Stomach (tissue), 8 donors: ENCODE measurements at regions not wholly inside any gene's neighbourhood (a gene's known extent, or its start where the extent isn't known, plus 50 kb on each side); places are given as distances from the start of the nearest gene placed in this dataset.

ENCODE experiments used
- DNase-seq, 2 donors: peaks; one replicate each; pipeline versions ENCODE4 v3.0.0 to v3.0.0-alpha.2; 2013 to 2019
- H3K27ac ChIP-seq, 5 donors: fragments of 200-600 bp in 4 of 5; sonication (generic) in 4 of 5; one replicate each; pipeline ENCODE4 v1.5.1; 2013 to 2019; ENCODE audit warnings: mild to moderate bottlenecking in 1 of 5, moderate library complexity in 1 of 5
- H3K27me3 ChIP-seq, 3 donors: fragments of 200-600 bp; sonication (generic); one replicate each; pipeline ENCODE4 v1.5.1; 2017 to 2019; ENCODE audit warnings: mixed run types in 1 of 3
- H3K36me3 ChIP-seq, 4 donors: fragments of 200-600 bp; sonication (generic); 1 replicate in 3 of 4; 2 replicates in 1 of 4; pipeline ENCODE4 v1.5.1; 2016 to 2019
- H3K4me1 ChIP-seq, 4 donors: fragments of 200-600 bp; sonication (generic); one replicate each; pipeline ENCODE4 v1.5.1; 2016 to 2019
- H3K4me3 ChIP-seq, 4 donors: fragments of 200-600 bp; sonication (generic) in 3 of 4; one replicate each; pipeline ENCODE4 v1.5.1; 2016 to 2019; ENCODE audit warnings: mild to moderate bottlenecking in 1 of 4
- H3K9me3 ChIP-seq, 4 donors: fragments of 200-600 bp; sonication (generic); one replicate each; pipeline ENCODE4 v1.5.1; 2016 to 2019
- CTCF ChIP-seq, 7 experiments: fragments of 450-650 bp in 4 of 7; fragments of 200-600 bp in 3 of 7; sonication (generic) in 3 of 7; IDR thresholded peaks; one replicate each; pipeline ENCODE4 v1.5.1; 2016 to 2019; ENCODE audit warnings: antibody characterized with exemption in 7 of 7, control low read depth in 2 of 7, mild to moderate bottlenecking in 1 of 7
- EP300 ChIP-seq: sonication (generic); formaldehyde crosslinking; IDR thresholded peaks from one replicate; pipeline ENCODE4 v1.6.1; 2017; ENCODE audit warnings: antibody characterized with exemption
- POLR2A ChIP-seq, 4 donors: fragments of 450-650 bp; IDR thresholded peaks; one replicate each; pipeline ENCODE4 v1.6.1; 2016; ENCODE audit warnings: antibody characterized with exemption in 4 of 4, control low read depth in 2 of 4, mild to moderate bottlenecking in 1 of 4, moderate library complexity in 1 of 4
- POLR2AphosphoS5 ChIP-seq, 3 donors: sonication (generic); formaldehyde crosslinking; IDR thresholded peaks; one replicate each; pipeline ENCODE4 v1.6.1; 2016; ENCODE audit warnings: antibody characterized with exemption in 3 of 3
- WGBS, 5 donors: extraction: QIAGEN DNeasy Blood & Tissue Kit in 3 of 5; methylation state at CpG; one replicate each; pipeline versions ENCODE4 v1.1.5 to v1.1.7; 2013 to 2018; 5-methylcytosine and 5-hydroxymethylcytosine counted together
- intact Hi-C: fragments of 100-400 bp; cut with DNase I; formaldehyde crosslinking; loops from one replicate; pipeline ENCODE4 v1.15.1; 2023; ENCODE audit warnings: low total_unique reads
- donor health status: healthy with polysubstance abuse.
- donor health status: Bipolar disorder and iron deficiency.
- donor health status: healthy.

GRCh38 chr3:166455744-166456143 is 618.5 kb upstream of the BCHE start:
- TF ChIP-seq CTCF (IDR thresholded peaks at IDR 0.05) = no peak
- TF ChIP-seq POLR2AphosphoS5 (IDR thresholded peaks at IDR 0.05) = no peak
- no peak for TF ChIP-seq POLR2A (IDR thresholded peaks at IDR 0.05)
- no peak for TF ChIP-seq EP300
- H3K27ac ChIP-seq = no peak overlapping the region
- no peaks in the 10 kb centered on the region for H3K9me3 ChIP-seq
- H3K4me3 ChIP-seq = no peak overlapping the region
- DNase-seq = no peak
- no peaks in the 10 kb centered on the region for H3K36me3 ChIP-seq
- no peaks in the 10 kb centered on the region for H3K4me1 ChIP-seq
- no peaks in the 10 kb centered on the region for H3K27me3 ChIP-seq
- 50 to 71% (median 65%) methylated on average over 3 of the region's 3 CpGs for WGBS, 5 donors
- intact Hi-C loops = no loop called here

GRCh38 chr3:166453478-166453877 is 616.3 kb upstream of the BCHE start:
- no peak overlapping the region for H3K27ac ChIP-seq
- no peaks in the 10 kb centered on the region for H3K27me3 ChIP-seq
- DNase-seq = peak in 1 of 2 donors; percentile 14
- 14 to 31% (median 14%) methylated on average over 1 of the region's 1 CpG for WGBS, 5 donors
- H3K4me1 ChIP-seq = no peaks in the 10 kb centered on the region
- intact Hi-C loops = no loop called here
- no peak for TF ChIP-seq EP300
- no peak for TF ChIP-seq CTCF (IDR thresholded peaks at IDR 0.05)
- no peak for TF ChIP-seq POLR2AphosphoS5 (IDR thresholded peaks at IDR 0.05)
- TF ChIP-seq POLR2A (IDR thresholded peaks at IDR 0.05) = no peak
- H3K4me3 ChIP-seq = no peak overlapping the region
- no peaks in the 10 kb centered on the region for H3K36me3 ChIP-seq
- no peaks in the 10 kb centered on the region for H3K9me3 ChIP-seq

- intact Hi-C loops = no loop called here
- no peaks in the 10 kb centered on the region for H3K4me1 ChIP-seq
- no peaks in the 10 kb centered on the region for H3K36me3 ChIP-seq
- H3K4me3 ChIP-seq = no peak overlapping the region
- WGBS, 5 donors = 61 to 80% (median 77%) methylated on average over 1 of the region's 1 CpG
- H3K9me3 ChIP-seq = no peaks in the 10 kb centered on the region
- H3K27me3 ChIP-seq = no peaks in the 10 kb centered on the region
- no peak for DNase-seq
- TF ChIP-seq POLR2A (IDR thresholded peaks at IDR 0.05) (no peak), EP300 (no peak), POLR2AphosphoS5 (IDR thresholded peaks at IDR 0.05) (no peak), CTCF (IDR thresholded peaks at IDR 0.05) (no peak)
- H3K27ac ChIP-seq = no peak overlapping the region
Measured at GRCh38 chr3:166451997-166452396, 614.8 kb upstream of the BCHE start.

GRCh38 chr3:166447513-166447912 is 610.3 kb upstream of the BCHE start:
- H3K9me3 ChIP-seq = no peaks in the 10 kb centered on the region
- no peak for DNase-seq
- H3K36me3 ChIP-seq = no peaks in the 10 kb centered on the region
- TF ChIP-seq POLR2AphosphoS5 (IDR thresholded peaks at IDR 0.05) (no peak), EP300 (no peak), POLR2A (IDR thresholded peaks at IDR 0.05) (no peak), CTCF (IDR thresholded peaks at IDR 0.05) (no peak)
- H3K4me1 ChIP-seq = no peaks in the 10 kb centered on the region
- H3K27me3 ChIP-seq = no peaks in the 10 kb centered on the region
- no peak overlapping the region for H3K4me3 ChIP-seq
- H3K27ac ChIP-seq = no peak overlapping the region
- intact Hi-C loops = no loop called here
- WGBS, 5 donors = 39 to 54% (median 47%) methylated on average over 3 of the region's 3 CpGs
